HepG2 (cell line): ENCODE measurements at regions not wholly inside any gene's neighbourhood (a gene's known extent, or its start where the extent isn't known, plus 50 kb on each side); places are given as distances from the start of the nearest gene placed in this dataset.

Experiments
- ATAC-seq: fragments of 200-7000 bp; cut with Tn5 transposase; 3 replicates; pipeline ENCODE4 v1.9.1; 2020; ENCODE audit warnings: mild to moderate bottlenecking, moderate library complexity
- BruUV-seq: library from RNA; stranded (reverse); fragments of 400-500 nt; replicated peaks from 2 replicates; lab custom pipeline; 2021; lab: Mats Ljungman, UMichigan
- CTCF ChIA-PET: fragments of 300-600 bp; formaldehyde crosslinking; extraction: SDS; loops from one replicate; lab custom pipeline; 2021; ENCODE audit warnings: low total read pairs, inconsistent platforms, low intra/inter-chr PET ratio; lab: Yijun Ruan, JAX
- POLR2A ChIA-PET: fragments of 350-600 bp; sonication (Branson Sonifier 250); formaldehyde crosslinking; loops from one replicate; lab custom pipeline; 2020; ENCODE audit warnings: antibody characterized with exemption, inconsistent platforms; lab: Yijun Ruan, JAX
- DNase-seq: peaks from one replicate; pipeline ENCODE4 v3.0.0-alpha.2; 2015; ENCODE audit warnings: low spot score
- FAIRE-seq: peaks from 3 replicates; lab custom pipeline; 2011; peaks lifted over from hg19 to GRCh38; lab: Jason Lieb, UNC
- H2AFZ ChIP-seq: one replicate; pipeline ENCODE4 v1.6.1; 2011; ENCODE audit warnings: low read length, inconsistent platforms
- H3K27ac ChIP-seq: fragments of 300-600 bp; 3 replicates; pipeline ENCODE4 v1.8.0; 2011; ENCODE audit warnings: mixed run types, mild to moderate bottlenecking, mixed read lengths, low read length, inconsistent platforms; ENCODE audit not compliant: insufficient read depth; ENCODE audit errors: extremely low read length
- H3K27me3 ChIP-seq, 2 experiments: fragments of 200-600 bp in 1 of 2; 2 replicates in 1 of 2; 3 replicates in 1 of 2; pipeline versions ENCODE4 v1.6.0 to v1.8.0; 2011; ENCODE audit warnings: low read length in 2 of 2, mild to moderate bottlenecking in 2 of 2, moderate library complexity in 2 of 2, inconsistent platforms in 1 of 2; ENCODE audit not compliant: insufficient read depth in 2 of 2, control insufficient read depth in 1 of 2
- H3K36me3 ChIP-seq, 2 experiments: fragments of 200-600 bp in 1 of 2; replicated peaks in 1 of 2; 2 replicates in 1 of 2; 3 replicates in 1 of 2; pipeline versions ENCODE4 v1.5.1 to v1.8.0; 2011; ENCODE audit warnings: low read length in 2 of 2, inconsistent platforms in 1 of 2; ENCODE audit not compliant: insufficient read depth in 2 of 2, control insufficient read depth in 1 of 2
- H3K4me1 ChIP-seq: 2 replicates; pipeline ENCODE4 v1.5.1; 2012; ENCODE audit warnings: low read length, inconsistent platforms; ENCODE audit not compliant: insufficient read depth
- H3K4me2 ChIP-seq: 2 replicates; pipeline ENCODE4 v1.6.0; 2011; ENCODE audit warnings: low read depth, low read length, inconsistent platforms
- H3K4me3 ChIP-seq, 3 experiments: fragments of 200-600 bp in 1 of 3; sonication (generic), shearing (Covaris generic) in 1 of 3; replicated peaks in 1 of 3; 2 replicates each; pipeline ENCODE4 v1.5.1; 2011 to 2016; ENCODE audit warnings: low read length in 3 of 3, inconsistent platforms in 2 of 3, low read depth in 2 of 3, mild to moderate bottlenecking in 2 of 3, control low read depth in 1 of 3, mixed read lengths in 1 of 3; ENCODE audit not compliant: insufficient read depth in 1 of 3
- H3K79me2 ChIP-seq: one replicate; pipeline ENCODE4 v1.6.1; 2011; ENCODE audit warnings: low read length, inconsistent platforms; ENCODE audit not compliant: insufficient read depth
- H3K9ac ChIP-seq: 2 replicates; pipeline ENCODE4 v1.6.0; 2011; ENCODE audit warnings: mild to moderate bottlenecking, low read depth, low read length, inconsistent platforms; ENCODE audit not compliant: insufficient read depth
- H3K9me3 ChIP-seq: 2 replicates; pipeline ENCODE4 v1.5.1; 2012; ENCODE audit warnings: mild to moderate bottlenecking, low read length
- H4K20me1 ChIP-seq: 2 replicates; pipeline ENCODE4 v1.6.0; 2011; ENCODE audit warnings: inconsistent platforms, mild to moderate bottlenecking, low read length, moderate library complexity; ENCODE audit not compliant: insufficient read depth
- CENPBD1 ChIP-seq: sonication (generic); formaldehyde crosslinking; IDR thresholded peaks from 2 replicates; pipeline ENCODE4 v1.8.0; 2022; ENCODE audit warnings: missing genetic modification reagents, low read depth, mild to moderate bottlenecking, borderline replicate concordance
- HMGXB4 ChIP-seq, 2 experiments: sonication (generic) in 1 of 2; formaldehyde crosslinking in 1 of 2; IDR thresholded peaks; 2 replicates each; pipeline versions ENCODE4 v1.4.0 to v1.6.1; 2018 to 2020; ENCODE audit warnings: missing genetic modification reagents in 2 of 2, borderline replicate concordance in 1 of 2, low read depth in 1 of 2, mild to moderate bottlenecking in 1 of 2, missing biosample characterization in 1 of 2
- JUN ChIP-seq: sonication (generic); formaldehyde crosslinking; IDR thresholded peaks from 2 replicates; pipeline ENCODE4 v1.4.0; 2020; ENCODE audit warnings: mild to moderate bottlenecking, missing genetic modification reagents
- RFX5 ChIP-seq: IDR thresholded peaks from 2 replicates; pipeline ENCODE4 v1.6.1; 2011; ENCODE audit warnings: low read depth, low read length, improper control_type of control experiment
- ZC3H4 ChIP-seq: sonication (generic); formaldehyde crosslinking; IDR thresholded peaks from 2 replicates; pipeline ENCODE4 v1.4.0; 2020; ENCODE audit warnings: missing genetic modification reagents, borderline replicate concordance
- ZNF207 ChIP-seq: fragments of 450-650 bp; IDR thresholded peaks from 2 replicates; pipeline ENCODE4 v1.6.1; 2016; ENCODE audit warnings: antibody characterized with exemption, borderline replicate concordance
- ZNF251 ChIP-seq: sonication (generic); formaldehyde crosslinking; IDR thresholded peaks from 2 replicates; pipeline ENCODE4 v1.9.0; 2021; ENCODE audit warnings: mild to moderate bottlenecking, missing genetic modification reagents
- ZNF598 ChIP-seq: sonication (generic); formaldehyde crosslinking; IDR thresholded peaks from 2 replicates; pipeline ENCODE4 v1.5.1; 2020; ENCODE audit warnings: mild to moderate bottlenecking, missing genetic modification reagents, borderline replicate concordance
- ZNF709 ChIP-seq: sonication (generic); formaldehyde crosslinking; IDR thresholded peaks from 2 replicates; pipeline ENCODE4 v1.5.0; 2020; ENCODE audit warnings: mild to moderate bottlenecking, missing genetic modification reagents
- WGBS: methylation state at CpG from one replicate; pipeline ENCODE4 v1.1.6; 2017; ENCODE audit warnings: low lambda C conversion rate; 5-methylcytosine and 5-hydroxymethylcytosine counted together
- in situ Hi-C: cut with HindIII; loops from 2 replicates; pipeline ENCODE4 v1.10.0; 2017; ENCODE audit warnings: low pct_unique_long_range_greater_than_20kb; ENCODE audit not compliant: extremely low pct_ligation_motif_present
- intact Hi-C: fragments of 100-400 bp; cut with micrococcal nuclease; formaldehyde crosslinking; loops from one replicate; pipeline ENCODE4 v1.10.0; 2022; ENCODE audit not compliant: unreplicated experiment

GRCh38 chr4:188296331-188296730 is 157.1 kb downstream of the TRIML1 start:
- in situ Hi-C loops (no loop called here), intact Hi-C loops (no loop called here)
- no peak overlapping the region for H3K27ac ChIP-seq
- no peak for ATAC-seq
- H3K36me3 ChIP-seq: no peaks in the 10 kb centered on the region
- no peaks in the 10 kb centered on the region for H3K79me2 ChIP-seq
- WGBS: 5% methylated on average over 1 of the region's 1 CpG
- BruUV-seq: no TSS peak
- CTCF ChIA-PET: no interaction called here
- no peak for FAIRE-seq
- TF ChIP-seq RFX5 (no peak), JUN (CRISPR knock-in tag) (no peak), ZNF709 (no peak), CENPBD1 (CRISPR knock-in tag) (no peak), HMGXB4 (CRISPR knock-in tag; IDR thresholded peaks at IDR 0.05; ENCODE audit: borderline replicate concordance in 1 of 2, low read depth in 1 of 2) (no peak), ZNF207 (no peak), ZNF251 (no peak), ZC3H4 (CRISPR knock-in tag) (no peak), ZNF598 (CRISPR knock-in tag) (no peak)
- no peaks in the 10 kb centered on the region for H3K9me3 ChIP-seq
- POLR2A ChIA-PET: no interaction called here
- H3K4me1 ChIP-seq: no peaks in the 10 kb centered on the region
- no peak overlapping the region for H3K4me2 ChIP-seq
- no peak for DNase-seq
- H3K4me3 ChIP-seq: no peak overlapping the region
- no peak overlapping the region for H2AFZ ChIP-seq
- 0 out of 5 replicates have a peak, but pooled peaks cover 0 to 5% of the 10 kb centered on the region in 2 experiments for H3K27me3 ChIP-seq
- H3K9ac ChIP-seq: no peak overlapping the region
- H4K20me1 ChIP-seq: no peaks in the 10 kb centered on the region
